HG03442 (cell line): ENCODE measurements at regions not wholly inside any gene's neighbourhood (a gene's known extent, or its start where the extent isn't known, plus 50 kb on each side); places are given as distances from the start of the nearest gene placed in this dataset.
A peak's percentile ranks its signal among the peaks of the same experiment; 100 is the strongest.
"Not testable (repeated sequence)": the region's sequence is repeated elsewhere in the genome, so short reads cannot be mapped to it uniquely, and the experiment has no call there.

Experiments used
- ATAC-seq: cut with Tn5 transposase; IDR thresholded peaks from one replicate; pipeline ENCODE4 v1.9.1; 2021; ENCODE audit warnings: mild to moderate bottlenecking, moderate library complexity; ENCODE audit not compliant: unreplicated experiment

GRCh38 chr2:208793434-208793833 lies 386.8 kb downstream of the PTH2R start:
- ATAC-seq: no peak

DNA sequence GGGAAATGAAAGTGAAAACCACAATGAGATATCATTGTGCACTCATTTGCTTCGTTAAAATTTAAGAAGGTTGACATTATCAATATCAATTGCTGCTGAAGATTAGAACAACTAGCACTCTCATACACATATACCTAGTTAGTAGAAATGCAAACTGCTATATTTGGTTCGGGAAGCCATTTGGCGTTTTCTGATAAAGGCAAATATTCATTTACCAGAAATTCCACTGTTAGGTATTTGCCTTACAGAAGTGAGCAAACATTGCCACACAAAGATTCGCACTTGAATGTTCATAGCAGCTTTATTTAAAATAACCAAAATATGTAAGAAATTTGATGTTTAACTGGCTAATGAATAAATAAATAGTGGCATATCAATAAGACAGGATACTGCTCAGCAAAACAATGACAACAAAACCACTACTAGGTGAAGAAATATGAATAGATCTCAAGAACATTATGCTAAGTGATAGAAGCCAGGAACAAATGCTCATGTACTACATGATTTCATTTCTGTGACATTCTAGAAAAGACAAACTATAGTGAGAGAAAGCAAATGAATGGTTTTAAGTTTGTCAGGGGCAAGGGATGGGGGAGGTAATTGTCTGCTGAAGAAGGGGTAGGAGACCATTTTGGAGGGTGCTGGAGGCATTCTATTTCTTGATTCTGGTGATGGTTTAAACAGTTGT lies 387.8 kb downstream of the PTH2R start:
- no peak for ATAC-seq

- ATAC-seq: no peak
Measured at GRCh38 chr2:208798698-208799097, 392.1 kb downstream of the PTH2R start.

DNA sequence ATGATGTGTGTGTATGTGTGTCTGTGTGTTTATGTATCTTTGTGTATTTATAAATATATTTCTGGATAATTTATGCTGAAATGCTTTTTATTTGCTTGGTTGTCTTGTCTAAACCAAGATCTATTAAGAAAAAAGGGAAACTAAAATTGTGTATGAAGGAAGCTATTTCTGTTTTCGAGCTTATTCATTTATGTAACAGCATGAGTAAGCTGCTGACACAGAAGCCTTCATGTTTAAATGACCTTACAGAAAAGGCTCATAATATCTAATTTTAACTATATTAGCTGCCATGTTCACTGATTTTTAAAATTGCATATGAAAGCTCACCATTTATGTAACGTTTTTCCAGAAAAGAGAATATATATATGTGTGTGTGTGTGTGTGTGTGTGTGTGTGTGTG lies 392.8 kb downstream of the PTH2R start:
- ATAC-seq: no peak

DNA sequence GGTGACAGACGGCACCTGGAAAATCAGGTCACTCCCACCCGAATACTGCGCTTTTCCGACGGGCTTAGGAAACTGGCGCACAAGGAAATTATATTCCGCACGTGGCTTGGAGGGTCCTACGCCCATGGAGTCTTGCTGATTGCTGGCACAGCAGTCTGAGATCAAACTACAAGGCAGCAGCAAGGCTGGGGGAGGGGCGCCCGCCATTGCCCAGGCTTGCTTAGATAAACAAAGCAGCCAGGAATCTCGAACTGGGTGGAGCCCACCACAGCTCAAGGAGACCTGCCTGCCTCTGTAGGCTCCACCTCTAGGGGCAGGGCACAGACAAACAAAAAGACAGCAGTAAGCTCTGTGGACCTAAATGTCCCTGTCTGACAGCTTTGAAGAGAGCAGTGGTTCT lies 394.3 kb downstream of the PTH2R start:
- ATAC-seq: not testable (repeated sequence)

- no peak for ATAC-seq
Measured at GRCh38 chr2:208807756-208808155, 401.2 kb downstream of the PTH2R start.

DNA sequence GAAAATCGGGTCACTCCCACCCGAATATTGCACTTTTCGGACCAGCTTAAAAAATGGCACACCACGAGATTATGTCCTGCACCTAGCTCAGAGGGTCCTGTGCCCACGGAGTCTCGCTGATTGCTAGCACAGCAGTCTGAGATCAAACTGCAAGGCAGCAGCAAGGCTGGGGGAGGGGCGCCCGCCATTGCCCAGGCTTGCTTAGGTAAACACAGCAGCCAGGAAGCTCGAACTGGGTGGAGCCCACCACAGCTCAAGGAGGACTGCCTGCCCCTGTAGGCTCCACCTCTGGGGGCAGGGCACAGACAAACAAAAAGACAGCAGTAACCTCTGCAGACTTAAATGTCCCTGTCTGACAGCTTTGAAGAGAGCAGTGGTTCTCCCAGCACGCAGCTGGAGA lies 405.3 kb downstream of the PTH2R start:
- not testable (repeated sequence) for ATAC-seq

- no peak for ATAC-seq
Measured at GRCh38 chr2:208819190-208819589, 412.6 kb downstream of the PTH2R start.

DNA sequence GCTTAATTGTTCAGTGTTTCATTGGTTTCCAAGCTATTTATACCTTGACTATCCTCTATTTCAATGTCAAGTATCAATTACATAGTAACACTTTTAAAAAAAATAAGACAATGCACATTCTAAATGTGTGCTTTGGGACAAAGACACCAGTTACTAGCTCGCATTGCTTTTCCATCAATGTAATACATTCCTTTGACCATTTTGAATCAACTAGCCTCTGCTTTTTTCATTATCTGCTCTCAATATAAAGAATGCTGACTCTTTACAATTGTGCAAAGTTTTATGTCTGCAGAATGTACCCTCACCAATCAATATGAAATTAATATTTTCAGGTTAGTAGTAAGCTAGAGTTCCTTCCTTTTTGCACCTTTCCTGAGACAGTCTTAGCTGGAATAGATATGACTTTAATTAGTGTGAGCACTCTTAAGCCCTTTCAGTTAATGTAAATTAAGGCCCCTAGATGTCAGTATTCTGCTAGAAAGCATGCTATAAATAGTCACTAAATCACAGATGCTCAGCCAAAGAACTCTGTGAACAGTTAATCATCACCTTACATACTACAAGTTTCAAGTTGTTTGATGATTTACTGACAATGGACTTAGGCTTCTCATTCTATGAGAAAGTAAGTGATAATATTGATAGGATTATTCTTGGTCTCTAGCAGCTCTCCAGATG lies 413.6 kb downstream of the PTH2R start:
- peak; percentile 53 for ATAC-seq

DNA sequence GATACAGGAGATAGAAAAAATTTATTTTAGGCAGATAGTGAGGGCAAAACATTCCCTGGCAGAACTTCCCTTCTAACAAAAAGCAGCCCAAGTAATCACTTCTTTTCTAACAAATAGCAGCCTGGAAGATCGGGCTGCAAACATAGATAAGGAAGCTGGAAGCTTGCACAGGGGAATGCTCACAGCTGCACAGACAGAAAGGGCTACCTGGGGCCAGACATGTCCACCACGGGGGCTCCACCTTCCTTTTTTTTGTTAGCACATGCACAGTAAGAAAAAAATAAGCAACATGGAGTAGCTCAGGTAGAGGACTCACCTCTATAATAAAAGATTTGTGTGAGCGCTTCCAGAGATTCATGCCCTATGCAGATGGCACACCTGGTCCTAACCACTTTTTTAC lies 420.5 kb downstream of the PTH2R start:
- no peak for ATAC-seq

DNA sequence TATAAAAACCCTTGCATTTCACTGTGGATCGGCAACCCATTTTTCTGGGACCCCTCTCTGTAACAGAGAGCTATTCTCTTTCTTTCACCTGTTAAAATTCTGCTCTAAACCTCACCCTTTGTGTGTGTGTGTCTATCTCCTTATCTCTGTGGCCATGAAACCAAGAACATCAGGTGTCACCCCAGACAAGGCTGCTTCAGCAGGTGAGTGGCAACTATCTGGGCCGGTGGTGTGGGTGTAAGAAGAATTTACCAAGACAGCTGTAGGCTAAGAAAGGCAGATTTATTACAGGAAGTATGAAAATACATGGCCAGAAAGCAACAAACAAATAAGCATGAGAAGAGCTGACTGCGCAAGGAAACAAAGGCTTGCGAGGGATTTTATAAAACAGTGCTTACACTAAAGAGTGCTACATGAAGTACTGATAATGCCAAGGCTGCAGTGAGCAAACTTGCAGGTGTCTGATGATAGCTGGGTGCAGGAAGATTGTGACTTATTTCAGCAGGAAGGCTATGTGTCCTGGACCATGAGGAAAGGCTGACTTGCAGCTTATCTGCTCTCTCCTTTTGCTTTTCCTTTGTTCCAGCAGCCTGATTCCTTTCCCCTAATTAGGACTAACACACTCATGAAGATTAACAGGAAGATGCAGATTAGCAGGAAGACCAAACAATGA lies 421.1 kb downstream of the PTH2R start:
- no peak for ATAC-seq

DNA sequence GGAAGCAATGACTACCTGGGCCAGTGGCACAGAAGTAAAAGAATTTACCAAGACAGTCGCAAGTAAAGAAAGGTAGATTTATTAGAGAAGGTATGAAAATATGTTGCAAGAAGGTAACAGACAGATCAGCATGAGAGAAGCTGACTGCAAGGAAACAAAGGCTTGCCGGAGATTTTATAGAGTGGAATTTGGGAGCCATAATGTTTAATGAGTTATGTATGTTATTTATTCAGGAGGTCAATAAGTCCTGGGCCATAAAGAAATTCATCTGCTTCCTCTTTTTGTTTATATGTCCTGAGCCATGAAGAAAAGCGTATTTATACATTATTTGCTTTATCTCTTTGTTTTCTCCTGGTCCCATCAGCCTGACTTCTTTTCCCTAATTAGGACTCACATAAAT lies 423.6 kb downstream of the PTH2R start:
- no peak for ATAC-seq

GRCh38 chr2:208847651-208848050 lies 441.1 kb downstream of the PTH2R start:
- no peak for ATAC-seq

GRCh38 chr2:208854717-208855116 lies 448.1 kb downstream of the PTH2R start:
- no peak for ATAC-seq

GRCh38 chr2:208867374-208867773 lies 460.8 kb downstream of the PTH2R start:
- no peak for ATAC-seq

DNA sequence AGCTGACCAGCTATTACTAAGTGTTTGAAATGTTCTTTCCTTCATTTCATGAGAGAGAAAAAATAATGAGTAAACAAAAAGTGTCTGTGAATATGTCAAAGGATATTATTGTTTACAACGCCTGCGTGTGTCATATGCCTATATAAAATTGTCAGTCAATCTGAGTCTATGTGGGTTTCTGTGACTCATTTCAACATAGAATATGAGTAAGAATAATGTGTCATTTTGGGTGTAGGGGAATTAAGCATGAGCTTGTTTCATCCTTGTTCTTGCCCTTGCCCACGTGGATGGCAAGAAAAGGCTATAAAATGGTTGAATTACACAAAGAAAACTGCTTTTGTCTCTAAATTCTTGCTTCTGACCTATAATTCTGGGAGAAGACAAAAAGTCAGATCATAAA lies 466.0 kb downstream of the PTH2R start:
- peak; percentile 80 for ATAC-seq

DNA sequence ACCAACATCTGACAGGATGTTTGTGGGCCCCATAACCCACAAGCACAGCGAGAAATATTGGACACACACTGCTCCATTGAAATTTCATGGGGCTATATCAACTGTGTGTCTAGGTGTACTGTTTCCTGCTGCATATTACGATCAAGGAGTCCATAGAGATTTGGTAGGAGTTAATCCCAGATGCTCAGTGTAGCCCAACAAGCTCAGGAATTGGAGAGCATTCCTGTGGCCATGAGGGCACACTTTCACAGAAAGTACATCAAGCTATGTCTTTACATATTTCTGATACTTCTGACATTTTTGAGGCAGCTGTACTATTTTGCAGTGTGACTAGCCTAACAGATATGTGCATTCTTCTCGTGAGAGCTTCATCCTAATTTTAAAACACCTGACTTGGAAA lies 473.1 kb downstream of the PTH2R start:
- no peak for ATAC-seq

DNA sequence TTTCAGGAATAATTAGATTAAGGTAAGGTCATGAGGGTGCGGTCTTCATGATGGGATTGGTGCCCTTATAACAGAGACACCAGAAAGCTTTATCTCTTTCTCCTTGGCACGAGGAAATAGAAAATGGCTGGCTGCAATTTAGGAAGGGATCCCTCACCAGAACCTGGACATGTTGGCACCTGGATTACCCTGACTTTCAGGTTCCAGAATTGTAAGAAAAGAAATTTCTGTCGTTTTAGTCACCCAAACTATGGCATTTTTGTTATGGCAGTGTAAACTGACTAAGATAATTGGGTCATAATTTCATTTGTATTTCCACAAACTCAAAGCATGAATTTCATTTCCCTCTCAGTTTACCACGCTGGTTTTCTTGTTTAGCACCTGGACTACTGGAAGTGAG lies 473.6 kb downstream of the PTH2R start:
- no peak for ATAC-seq

- ATAC-seq: no peak
Measured at GRCh38 chr2:208890486-208890885, 483.9 kb downstream of the PTH2R start.

DNA sequence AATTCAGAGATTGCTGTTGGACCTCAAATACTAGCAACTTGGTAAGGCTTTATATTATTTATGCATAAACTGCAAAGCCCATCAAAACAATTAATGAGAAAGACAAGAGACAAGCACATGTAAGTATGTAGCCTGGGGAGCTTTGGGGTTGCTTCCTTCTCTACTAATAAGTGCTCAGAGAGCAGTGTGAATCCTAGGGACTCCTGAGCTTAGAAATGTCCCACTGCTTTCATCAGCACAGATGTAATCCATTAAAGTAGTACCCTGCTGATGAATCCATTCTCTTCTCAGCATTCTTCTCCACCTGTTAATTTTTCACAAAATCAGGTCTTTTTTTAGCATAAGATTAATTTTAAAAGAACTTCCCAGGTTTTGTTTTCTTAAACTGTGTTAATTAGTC lies 485.6 kb downstream of the PTH2R start:
- ATAC-seq: no peak

DNA sequence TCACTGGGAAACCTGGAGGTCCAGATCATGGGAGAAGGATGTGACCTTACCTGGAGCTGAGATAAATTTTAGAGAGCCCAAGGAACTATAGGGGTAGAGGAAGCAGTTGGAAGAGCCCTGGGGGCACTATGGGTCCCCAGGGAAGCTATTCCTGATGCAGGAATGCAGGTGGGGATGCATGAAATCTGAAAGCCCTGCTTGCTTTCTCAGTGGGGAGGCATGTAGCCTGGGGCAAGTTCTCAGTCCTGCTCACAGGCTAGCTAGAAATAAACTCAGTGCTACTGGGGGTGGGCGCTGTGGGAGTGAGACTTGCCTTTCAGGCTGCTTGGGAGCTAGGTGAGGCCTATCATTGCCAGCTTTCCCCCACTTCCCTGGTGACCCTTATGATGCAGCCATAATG lies 499.7 kb downstream of the PTH2R start:
- ATAC-seq: no peak

DNA sequence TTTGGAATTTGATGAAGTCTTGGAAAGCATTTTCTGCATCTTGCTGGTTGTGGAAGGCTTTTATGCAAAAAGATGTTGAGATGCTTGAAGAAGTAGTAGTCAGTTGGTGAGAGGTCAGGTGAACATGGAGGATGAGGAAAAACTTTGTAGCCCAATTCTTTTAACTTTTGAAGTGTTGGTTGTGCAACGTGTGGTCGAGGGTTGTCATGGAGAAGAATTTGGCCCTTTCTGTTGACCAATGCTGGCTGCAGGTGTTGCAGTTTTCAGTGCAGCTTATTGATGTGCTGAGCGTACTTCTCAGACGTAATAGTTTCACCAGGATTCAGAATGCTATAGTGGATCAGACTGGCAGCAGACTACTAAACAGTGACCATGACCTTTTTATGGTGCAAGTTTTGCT lies 508.4 kb upstream of the MAP2 start:
- ATAC-seq: no peak
